HEK293T (cell line): ENCODE measurements at regions not wholly inside any gene's neighbourhood (a gene's known extent, or its start where the extent isn't known, plus 50 kb on each side); places are given as distances from the start of the nearest gene placed in this dataset.

Source experiments
- CTCF ChIA-PET: fragments of 350-600 bp; formaldehyde crosslinking; extraction: SDS; loops from one replicate; lab custom pipeline; 2021; ENCODE audit warnings: antibody characterized with exemption, inconsistent platforms; lab: Yijun Ruan, JAX
- POLR2A ChIA-PET: fragments of 350-600 bp; formaldehyde crosslinking; extraction: SDS; loops from one replicate; lab custom pipeline; 2020; ENCODE audit warnings: antibody characterized with exemption, inconsistent platforms; lab: Yijun Ruan, JAX
- DNase-seq: peaks from one replicate; pipeline ENCODE4 v3.0.0; 2012; ENCODE audit warnings: mixed read lengths; ENCODE audit errors: extremely low spot score
- ARNT ChIP-seq: fragments of 450-650 bp; IDR thresholded peaks from 2 replicates; pipeline ENCODE4 v1.6.1; 2017; ENCODE audit warnings: mild to moderate bottlenecking
- BHLHE40 ChIP-seq: fragments of 450-650 bp; IDR thresholded peaks from 2 replicates; pipeline ENCODE4 v1.6.1; 2016; ENCODE audit warnings: mild to moderate bottlenecking, moderate library complexity, borderline replicate concordance
- CTBP1 ChIP-seq: fragments of 450-650 bp; IDR thresholded peaks from 2 replicates; pipeline ENCODE4 v1.6.1; 2016; ENCODE audit warnings: borderline replicate concordance
- ELF4 ChIP-seq: fragments of 450-650 bp; IDR thresholded peaks from 2 replicates; pipeline ENCODE4 v1.6.1; 2017; ENCODE audit warnings: antibody characterized with exemption
- FOXA1 ChIP-seq: fragments of 450-650 bp; IDR thresholded peaks from 2 replicates; pipeline ENCODE4 v1.6.1; 2016; ENCODE audit warnings: mild to moderate bottlenecking
- FOXK2 ChIP-seq: fragments of 450-650 bp; IDR thresholded peaks from 2 replicates; pipeline ENCODE4 v1.6.1; 2016; ENCODE audit warnings: mild to moderate bottlenecking
- FOXM1 ChIP-seq: fragments of 450-650 bp; IDR thresholded peaks from 2 replicates; pipeline ENCODE4 v1.6.1; 2017; ENCODE audit warnings: mild to moderate bottlenecking, borderline replicate concordance
- HDGF ChIP-seq: fragments of 450-650 bp; IDR thresholded peaks from 2 replicates; pipeline ENCODE4 v1.6.1; 2017; ENCODE audit warnings: antibody characterized with exemption, borderline replicate concordance
- L3MBTL2 ChIP-seq: fragments of 450-650 bp; conservative IDR thresholded peaks from 2 replicates; pipeline ENCODE4 v1.6.1; 2016; ENCODE audit warnings: mild to moderate bottlenecking
- LEF1 ChIP-seq: fragments of 450-650 bp; IDR thresholded peaks from 2 replicates; pipeline ENCODE4 v1.6.1; 2017; ENCODE audit warnings: mild to moderate bottlenecking, borderline replicate concordance
- NFRKB ChIP-seq: fragments of 450-650 bp; IDR thresholded peaks from 2 replicates; pipeline ENCODE4 v1.6.1; 2016; ENCODE audit warnings: mild to moderate bottlenecking, moderate library complexity
- SP1 ChIP-seq: fragments of 450-650 bp; IDR thresholded peaks from 2 replicates; pipeline ENCODE4 v1.6.1; 2017
- SUZ12 ChIP-seq: fragments of 450-650 bp; IDR thresholded peaks from 2 replicates; pipeline ENCODE4 v1.6.1; 2016; ENCODE audit warnings: mild to moderate bottlenecking
- TARDBP ChIP-seq: fragments of 450-650 bp; IDR thresholded peaks from 2 replicates; pipeline ENCODE4 v1.6.1; 2016
- ZNF384 ChIP-seq: fragments of 450-650 bp; IDR thresholded peaks from 2 replicates; pipeline ENCODE4 v1.6.1; 2016
- TF ChIP-seq, protein P1 (sequence below): fragments of 450-650 bp; IDR thresholded peaks from 2 replicates; pipeline ENCODE4 v1.6.1; 2016

DNA sequence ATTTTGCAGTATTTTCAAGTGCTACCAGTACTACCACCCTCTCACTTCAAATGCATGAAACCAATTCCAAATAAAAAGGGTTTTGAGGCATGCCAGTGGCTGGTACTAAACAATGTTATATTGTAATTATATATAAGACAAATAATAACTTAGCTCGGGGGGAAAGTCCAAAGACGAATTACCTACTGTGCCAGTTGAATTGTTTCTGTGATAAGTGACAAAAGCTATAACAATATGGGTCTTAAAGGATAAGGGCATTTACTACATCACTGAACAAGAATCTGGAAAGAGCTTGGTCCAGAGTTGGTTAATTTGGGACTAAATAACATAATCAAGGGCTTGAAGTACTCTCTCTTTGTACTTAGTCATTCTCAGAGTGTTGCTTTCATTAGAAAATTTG, 404.7 kb upstream of the CHAC2 start:
- CTCF ChIA-PET = no interaction called here
- TF ChIP-seq TARDBP (no peak), SP1 (no peak), CTBP1 (no peak), FOXA1 (no peak), BHLHE40 (no peak), LEF1 (no peak), ARNT (no peak), ELF4 (no peak), ZNF384 (no peak), HDGF (no peak), FOXK2 (no peak), L3MBTL2 (no peak), SUZ12 (no peak), NFRKB (no peak), FOXM1 (no peak)
- TF ChIP-seq, protein P1, sequence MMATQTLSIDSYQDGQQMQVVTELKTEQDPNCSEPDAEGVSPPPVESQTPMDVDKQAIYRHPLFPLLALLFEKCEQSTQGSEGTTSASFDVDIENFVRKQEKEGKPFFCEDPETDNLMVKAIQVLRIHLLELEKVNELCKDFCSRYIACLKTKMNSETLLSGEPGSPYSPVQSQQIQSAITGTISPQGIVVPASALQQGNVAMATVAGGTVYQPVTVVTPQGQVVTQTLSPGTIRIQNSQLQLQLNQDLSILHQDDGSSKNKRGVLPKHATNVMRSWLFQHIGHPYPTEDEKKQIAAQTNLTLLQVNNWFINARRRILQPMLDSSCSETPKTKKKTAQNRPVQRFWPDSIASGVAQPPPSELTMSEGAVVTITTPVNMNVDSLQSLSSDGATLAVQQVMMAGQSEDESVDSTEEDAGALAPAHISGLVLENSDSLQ = no peak
- POLR2A ChIA-PET = no interaction called here
- DNase-seq = no peak

DNA sequence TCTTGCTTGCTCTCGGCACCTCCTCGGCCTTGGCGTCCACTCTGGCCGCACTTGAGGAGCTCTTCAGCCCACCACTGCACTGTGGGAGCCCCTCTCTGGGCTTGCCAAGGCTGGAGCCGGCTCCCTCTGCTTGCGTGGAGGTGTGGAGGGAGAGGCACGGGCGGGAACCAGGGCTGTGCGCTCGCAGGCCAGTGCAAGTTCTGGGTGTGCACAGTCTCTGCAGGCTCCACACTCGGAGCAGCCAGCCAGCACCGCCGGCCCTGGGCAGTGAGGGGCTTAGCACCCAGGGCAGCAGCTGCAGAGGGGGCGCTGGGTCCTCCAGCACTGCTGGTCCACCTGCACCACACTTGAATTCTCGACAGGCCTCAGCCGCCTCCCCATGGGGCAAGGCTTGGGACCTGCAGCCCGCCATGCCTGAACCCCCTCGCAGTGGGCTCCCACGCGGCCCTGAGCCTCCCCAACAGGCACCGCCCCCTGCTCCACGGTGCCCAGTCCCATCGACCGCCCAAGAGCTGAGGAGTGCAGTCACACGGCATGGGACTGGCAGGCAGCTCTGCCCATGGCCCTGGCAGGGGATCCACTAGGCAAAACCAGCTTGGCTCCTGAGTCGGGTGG, 411.2 kb upstream of the CHAC2 start:
- no peak for TF ChIP-seq FOXA1
- no peak for TF ChIP-seq ELF4
- TF ChIP-seq FOXM1 = no peak
- TF ChIP-seq CTBP1 = no peak
- TF ChIP-seq FOXK2 = no peak
- TF ChIP-seq SP1 = no peak
- TF ChIP-seq L3MBTL2 = no peak
- TF ChIP-seq TARDBP = no peak
- no peak for TF ChIP-seq BHLHE40
- TF ChIP-seq, protein P1 = no peak
- no peak for DNase-seq
- ChIA-PET CTCF (no interaction called here), POLR2A (no interaction called here)

DNA sequence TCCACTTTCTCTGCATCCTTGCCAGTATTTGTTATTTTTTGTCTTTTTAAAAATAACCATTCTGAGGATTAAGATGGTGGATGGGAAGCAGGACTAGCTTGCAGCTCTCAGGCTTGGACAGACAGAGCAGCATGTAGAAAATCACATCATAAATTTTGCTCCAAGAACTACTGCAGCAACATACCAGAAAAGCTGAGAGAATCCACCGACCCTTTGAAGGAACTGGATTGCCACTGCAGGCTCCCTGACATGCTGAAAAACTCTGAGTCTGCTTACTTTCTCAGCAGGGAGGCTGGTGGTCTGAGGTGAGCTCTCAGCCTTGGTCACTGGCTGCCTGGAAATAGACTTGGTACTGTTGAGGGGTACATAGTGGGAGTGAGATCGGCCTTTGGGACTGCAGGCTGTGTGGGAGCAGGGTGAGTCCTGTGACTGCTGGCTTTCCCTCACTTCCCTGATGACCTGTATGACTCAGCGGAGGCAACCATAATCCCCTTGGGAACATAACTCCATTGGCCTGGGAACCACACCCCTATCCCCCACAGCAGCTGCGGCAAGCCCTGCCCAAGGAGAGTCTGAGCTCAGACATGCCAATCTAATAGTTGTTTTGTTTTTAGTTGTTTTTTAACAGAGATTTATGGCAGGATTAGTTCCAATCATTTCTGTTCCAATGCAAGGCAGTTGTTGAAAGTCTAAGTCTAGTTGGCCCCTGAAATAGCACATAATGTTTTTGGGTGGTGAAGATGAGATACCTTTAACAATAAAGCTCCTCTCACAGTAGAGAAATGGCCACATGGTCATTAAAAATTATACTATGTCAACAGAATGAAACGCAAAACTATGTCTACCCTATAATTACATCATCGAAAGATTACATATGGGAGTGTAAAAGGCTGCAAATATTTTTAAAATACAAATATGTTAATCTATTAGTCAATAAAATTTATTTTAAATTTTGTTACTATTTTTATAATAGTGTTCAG, 414.2 kb upstream of the CHAC2 start:
- TF ChIP-seq FOXK2 (no peak), CTBP1 (no peak), ARNT (no peak), TARDBP (no peak), L3MBTL2 (no peak), HDGF (no peak), SP1 (no peak), LEF1 (no peak), ZNF384 (no peak)
- ChIA-PET CTCF (no interaction called here), POLR2A (no interaction called here)
- no peak for DNase-seq

DNA sequence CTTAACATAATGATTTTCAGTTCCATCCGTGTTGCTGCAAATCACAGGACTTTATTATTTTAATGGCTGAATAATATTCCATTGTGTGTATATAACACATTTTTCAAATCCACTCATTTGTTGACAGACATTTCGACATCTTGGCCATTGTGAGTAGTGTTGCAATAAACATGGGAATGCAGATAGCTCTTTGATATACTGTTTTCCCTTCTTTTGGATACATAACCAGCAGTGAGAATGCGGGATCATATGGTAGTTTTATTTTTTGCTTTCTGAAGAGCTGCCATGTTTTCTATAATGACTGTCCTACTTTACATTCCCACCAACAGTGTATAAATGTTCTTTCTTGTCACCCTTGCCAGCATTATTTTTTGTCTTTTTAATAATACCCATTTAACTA, 420.3 kb upstream of the CHAC2 start:
- ChIA-PET POLR2A (no interaction called here), CTCF (no interaction called here)
- DNase-seq = no peak
- TF ChIP-seq HDGF (no peak), ARNT (no peak), NFRKB (no peak), FOXA1 (no peak), CTBP1 (no peak), FOXM1 (no peak), L3MBTL2 (no peak), FOXK2 (no peak), ELF4 (no peak)
- TF ChIP-seq, protein P1 = no peak

DNA sequence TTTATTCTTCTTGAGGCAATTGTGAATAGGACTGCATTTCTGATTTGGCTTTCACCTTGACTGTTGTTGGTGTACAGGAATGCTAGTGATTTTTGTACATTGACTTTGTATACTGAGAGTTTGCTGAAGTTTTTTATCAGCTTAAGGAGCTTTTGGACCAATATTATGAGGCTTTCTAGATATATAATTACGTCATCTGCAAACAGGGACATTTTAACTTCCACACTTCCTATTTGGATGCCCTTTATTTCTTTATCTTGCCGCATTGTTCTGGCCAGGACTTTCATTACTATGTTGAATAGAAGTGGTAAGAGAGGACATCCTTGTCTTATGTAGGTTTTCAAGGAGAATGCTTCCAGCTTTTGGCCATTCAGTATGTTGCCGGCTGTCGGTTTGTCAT, 425.4 kb upstream of the CHAC2 start:
- ChIA-PET POLR2A (no interaction called here), CTCF (no interaction called here)
- TF ChIP-seq, protein P1 = no peak
- TF ChIP-seq SUZ12 (no peak), CTBP1 (no peak)
- DNase-seq = no peak

DNA sequence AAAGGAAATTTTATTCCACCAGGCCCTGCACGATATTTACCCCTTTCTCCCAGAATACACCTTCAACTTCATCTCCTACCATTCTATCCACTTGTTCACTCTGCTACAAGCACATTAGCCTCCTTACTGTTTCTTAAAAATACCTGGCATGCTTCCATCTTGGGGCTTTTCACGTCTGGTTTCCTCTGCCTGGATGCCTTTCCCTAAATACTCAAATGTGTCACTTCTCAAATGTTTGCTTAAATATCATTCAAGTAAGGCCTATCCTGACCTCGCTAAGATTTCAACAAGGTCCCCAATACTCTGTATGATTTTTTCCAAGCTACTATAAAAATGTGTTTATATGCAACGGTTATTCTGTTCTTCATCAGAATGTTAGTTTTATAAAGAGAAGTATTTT, 433.0 kb upstream of the CHAC2 start:
- ChIA-PET POLR2A (no interaction called here), CTCF (no interaction called here)
- TF ChIP-seq BHLHE40 = no peak
- TF ChIP-seq ARNT = no peak
- no peak for TF ChIP-seq LEF1
- DNase-seq = no peak
